Putamen (tissue), 1 donor: ENCODE measurements at regions not wholly inside any gene's neighbourhood (a gene's known extent, or its start where the extent isn't known, plus 50 kb on each side); places are given as distances from the start of the nearest gene placed in this dataset.

ENCODE experiments used
- DNase-seq: peaks from one replicate; pipeline ENCODE4 v3.0.0-alpha.2; 2016; ENCODE audit warnings: low spot score

GRCh38 chr6:88339761-88340160 lies 173.6 kb upstream of the CNR1 start:
- no peak for DNase-seq

- DNase-seq = no peak
Measured at GRCh38 chr6:88321306-88321705, 155.2 kb upstream of the CNR1 start.

GRCh38 chr6:88311561-88311960 lies 145.4 kb upstream of the CNR1 start:
- no peak for DNase-seq

- DNase-seq = no peak
Measured at GRCh38 chr6:88304520-88304919, 138.4 kb upstream of the CNR1 start.

GRCh38 chr6:88302769-88303225 lies 136.7 kb upstream of the CNR1 start:
- no peak for DNase-seq

- DNase-seq = no peak
Measured at GRCh38 chr6:88301888-88302768, 136.0 kb upstream of the CNR1 start.

GRCh38 chr6:88301256-88301655 lies 135.1 kb upstream of the CNR1 start:
- DNase-seq = no peak

GRCh38 chr6:88298066-88298845 lies 132.1 kb upstream of the CNR1 start:
- DNase-seq = no peak

GRCh38 chr6:88296694-88297093 lies 130.5 kb upstream of the CNR1 start:
- DNase-seq = no peak

- no peak for DNase-seq
Measured at GRCh38 chr6:88295663-88296062, 129.5 kb upstream of the CNR1 start.

GRCh38 chr6:88294702-88295101 lies 128.6 kb upstream of the CNR1 start:
- DNase-seq = no peak

- no peak for DNase-seq
Measured at GRCh38 chr6:88290411-88290810, 124.3 kb upstream of the CNR1 start.

- no peak for DNase-seq
Measured at GRCh38 chr6:88287696-88288095, 121.5 kb upstream of the CNR1 start.

GRCh38 chr6:88276331-88276730 lies 110.2 kb upstream of the CNR1 start:
- no peak for DNase-seq

GRCh38 chr6:88268508-88268907 lies 102.4 kb upstream of the CNR1 start:
- no peak for DNase-seq

GRCh38 chr6:88266126-88266525 lies 100.0 kb upstream of the CNR1 start:
- DNase-seq = no peak

- DNase-seq = no peak
Measured at GRCh38 chr6:88263591-88263990, 97.4 kb upstream of the CNR1 start.

- DNase-seq = no peak
Measured at GRCh38 chr6:88262332-88262731, 96.2 kb upstream of the CNR1 start.

- no peak for DNase-seq
Measured at GRCh38 chr6:88251301-88251700, 85.2 kb upstream of the CNR1 start.

- DNase-seq = no peak
Measured at GRCh38 chr6:88248709-88249321, 82.7 kb upstream of the CNR1 start.

GRCh38 chr6:88246654-88247053 lies 80.5 kb upstream of the CNR1 start:
- DNase-seq = no peak

- DNase-seq = no peak
Measured at GRCh38 chr6:88244721-88245120, 78.6 kb upstream of the CNR1 start.

- DNase-seq = no peak
Measured at GRCh38 chr6:88238901-88239300, 72.8 kb upstream of the CNR1 start.
